Parathyroid adenoma (tissue), 2 donors: ENCODE measurements at regions not wholly inside any gene's neighbourhood (a gene's known extent, or its start where the extent isn't known, plus 50 kb on each side); places are given as distances from the start of the nearest gene placed in this dataset.

Experiments
- H2AFZ ChIP-seq: fragments of 300-600 bp; sonication (generic); one replicate; pipeline ENCODE4 v1.7.0; 2017; ENCODE audit warnings: antibody characterized with exemption, mild to moderate bottlenecking
- H3K27ac ChIP-seq: fragments of 300-600 bp; sonication (generic); one replicate; pipeline ENCODE4 v1.7.0; 2017
- H3K27me3 ChIP-seq: fragments of 300-600 bp; sonication (generic); one replicate; pipeline ENCODE4 v1.7.0; 2017; ENCODE audit warnings: low read length; ENCODE audit not compliant: control insufficient read depth, insufficient read depth
- H3K36me3 ChIP-seq: fragments of 300-600 bp; sonication (generic); one replicate; pipeline ENCODE4 v1.7.0; 2017; ENCODE audit warnings: low read length; ENCODE audit not compliant: control insufficient read depth, insufficient read depth
- H3K4me1 ChIP-seq: fragments of 300-600 bp; sonication (generic); one replicate; pipeline ENCODE4 v1.7.0; 2017; ENCODE audit warnings: control low read depth
- H3K4me2 ChIP-seq: fragments of 300-600 bp; sonication (generic); one replicate; pipeline ENCODE4 v1.7.0; 2017; ENCODE audit warnings: low read length
- H3K4me3 ChIP-seq: fragments of 300-600 bp; sonication (generic); one replicate; pipeline ENCODE4 v1.7.0; 2017; ENCODE audit warnings: low read depth, low read length
- H3K79me2 ChIP-seq: fragments of 300-600 bp; sonication (generic); one replicate; pipeline ENCODE4 v1.7.0; 2017; ENCODE audit warnings: control low read depth
- H3K9ac ChIP-seq: fragments of 300-600 bp; sonication (generic); one replicate; pipeline ENCODE4 v1.7.0; 2017; ENCODE audit warnings: mild to moderate bottlenecking
- H3K9me3 ChIP-seq: fragments of 300-600 bp; sonication (generic); one replicate; pipeline ENCODE4 v1.7.0; 2017; ENCODE audit warnings: low read length; ENCODE audit not compliant: control insufficient read depth
- CTCF ChIP-seq: fragments of 300-600 bp; sonication (generic); IDR thresholded peaks from one replicate; pipeline ENCODE4 v1.7.0; 2017; ENCODE audit warnings: antibody characterized with exemption, mild to moderate bottlenecking
- donor health status: primary hyperparathyroidism.

- Histone ChIP-seq H3K79me2 (no peaks in the 10 kb centered on the region), H3K36me3 (no peaks in the 10 kb centered on the region), H3K9me3 (no peaks in the 10 kb centered on the region), H3K27ac (no peak overlapping the region), H2AFZ (no peak overlapping the region), H3K9ac (no peak overlapping the region), H3K4me1 (no peaks in the 10 kb centered on the region), H3K4me3 (no peak overlapping the region), H3K27me3 (no peaks in the 10 kb centered on the region), H3K4me2 (no peak overlapping the region)
- TF ChIP-seq CTCF, result no peak
Observed at GRCh38 chr4:3845094-3845743, 79.0 kb downstream of the ADRA2C start.

GRCh38 chr4:3845744-3846429, 79.7 kb downstream of the ADRA2C start:
- Histone ChIP-seq H3K27ac (no peak overlapping the region), H3K27me3 (no peaks in the 10 kb centered on the region), H3K9ac (no peak overlapping the region), H2AFZ (no peak overlapping the region), H3K4me2 (no peak overlapping the region), H3K4me1 (no peaks in the 10 kb centered on the region), H3K9me3 (no peaks in the 10 kb centered on the region), H3K4me3 (no peak overlapping the region), H3K36me3 (no peaks in the 10 kb centered on the region), H3K79me2 (no peaks in the 10 kb centered on the region)
- no peak for TF ChIP-seq CTCF

- Histone ChIP-seq H3K27me3 (no peaks in the 10 kb centered on the region), H3K9ac (no peak overlapping the region), H3K4me3 (no peak overlapping the region), H3K36me3 (no peaks in the 10 kb centered on the region), H3K27ac (no peak overlapping the region), H3K79me2 (no peaks in the 10 kb centered on the region), H3K4me2 (no peak overlapping the region), H2AFZ (no peak overlapping the region), H3K4me1 (no peaks in the 10 kb centered on the region), H3K9me3 (no peaks in the 10 kb centered on the region)
- no peak for TF ChIP-seq CTCF
Observed at GRCh38 chr4:3847211-3847940, 81.2 kb downstream of the ADRA2C start.

GRCh38 chr4:3848323-3848722, 82.1 kb downstream of the ADRA2C start:
- Histone ChIP-seq H3K4me1 (no peaks in the 10 kb centered on the region), H3K4me2 (no peak overlapping the region), H2AFZ (no peak overlapping the region), H3K9ac (no peak overlapping the region), H3K9me3 (no peaks in the 10 kb centered on the region), H3K36me3 (no peaks in the 10 kb centered on the region), H3K27me3 (no peaks in the 10 kb centered on the region), H3K4me3 (no peak overlapping the region), H3K79me2 (no peaks in the 10 kb centered on the region), H3K27ac (no peak overlapping the region)
- TF ChIP-seq CTCF, result no peak
